Right hindlimb (tissue), 1 donor: ENCODE measurements at regions not wholly inside any gene's neighbourhood (a gene's known extent, or its start where the extent isn't known, plus 50 kb on each side); places are given as distances from the start of the nearest gene placed in this dataset.
"Not testable (repeated sequence)": the region's sequence is repeated elsewhere in the genome, so short reads cannot be mapped to it uniquely, and the experiment has no call there.

Experiments
- DNase-seq: peaks from one replicate; pipeline ENCODE4 v3.0.0-alpha.2; 2018

DNA sequence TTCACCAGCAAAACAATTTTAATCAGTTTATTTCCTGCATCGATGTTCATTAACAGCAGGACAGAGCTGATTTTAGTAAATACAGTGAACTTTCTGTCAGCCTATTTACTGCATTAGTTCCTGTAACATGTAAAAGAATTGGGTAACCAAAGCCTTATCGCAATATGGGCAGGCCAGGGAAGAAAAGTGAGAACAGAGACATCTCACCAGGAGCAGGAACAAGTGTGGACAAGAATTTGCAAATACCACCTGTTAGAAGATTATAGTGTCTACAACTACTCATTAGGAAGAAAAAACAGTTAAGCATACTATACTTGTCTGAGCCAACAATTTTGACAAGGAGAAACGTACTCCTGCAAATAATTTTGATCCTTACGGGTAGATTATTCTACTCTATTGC, 1293.9 kb downstream of the PLA2G4A start:
- no peak for DNase-seq

- no peak for DNase-seq
Measured at GRCh38 chr1:188127507-188127906, 1298.8 kb downstream of the PLA2G4A start.

DNA sequence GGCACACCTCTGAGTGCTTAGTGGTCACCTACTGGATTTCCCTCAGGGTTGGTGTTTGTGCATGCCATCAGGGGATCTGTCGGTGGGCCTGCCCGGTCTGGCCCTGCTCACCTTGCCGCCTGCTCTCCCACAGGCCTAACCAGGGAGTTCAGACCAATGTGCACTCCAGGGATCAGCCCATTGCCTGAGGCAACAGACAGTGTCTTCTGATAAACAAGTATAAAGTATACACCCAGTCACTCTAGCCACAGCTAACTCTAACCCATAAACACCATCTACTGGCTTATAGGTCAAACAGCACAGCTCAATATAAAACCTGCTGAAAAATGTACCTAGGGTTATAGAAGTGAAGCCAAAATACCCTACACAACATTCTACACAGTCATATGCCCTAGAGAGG, 1300.0 kb downstream of the PLA2G4A start:
- no peak for DNase-seq

DNA sequence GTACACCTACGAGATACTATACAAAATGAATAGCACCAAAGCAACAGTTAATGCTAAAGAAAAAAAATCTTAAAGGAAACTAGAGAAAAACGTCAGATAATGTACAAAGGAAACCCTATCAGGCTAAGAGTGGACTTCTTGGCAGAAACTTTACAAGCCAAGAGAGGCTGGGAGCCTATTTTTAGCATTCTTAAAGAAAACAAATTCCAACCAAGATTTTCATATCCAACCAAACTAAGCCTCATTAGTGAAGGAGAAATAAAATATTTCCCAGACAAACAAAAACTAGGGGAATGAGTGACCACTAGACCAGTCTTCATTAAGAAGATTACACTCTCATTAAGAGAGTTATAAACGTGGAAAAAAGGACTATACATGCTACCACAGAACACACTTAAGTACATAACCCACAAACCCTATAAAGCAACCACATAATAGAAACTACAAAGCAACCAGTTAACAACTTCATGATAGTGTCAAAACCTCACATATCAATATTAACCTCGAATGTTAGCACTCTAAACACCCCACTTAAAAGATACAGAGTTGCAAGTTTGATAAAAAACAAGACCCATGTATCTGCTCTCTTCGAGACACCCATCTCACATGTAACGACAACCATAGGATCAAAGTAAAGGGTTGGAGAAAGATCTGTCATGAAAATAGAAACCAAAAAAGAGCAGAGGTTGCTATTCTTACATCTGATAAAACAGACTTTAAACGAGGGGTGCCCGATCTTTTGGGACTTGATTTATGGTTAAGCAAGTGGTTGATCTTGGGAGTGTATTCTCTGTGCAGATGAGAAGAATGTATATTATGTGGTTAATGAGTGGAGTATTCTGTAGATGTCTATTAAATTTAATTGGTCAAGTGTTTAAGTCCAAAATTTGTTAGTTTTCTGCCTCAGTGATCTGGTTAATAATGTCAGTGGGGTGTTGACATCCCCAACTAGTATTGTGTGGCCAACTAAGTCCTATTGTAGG, 1301.4 kb downstream of the PLA2G4A start:
- DNase-seq, result no peak

DNA sequence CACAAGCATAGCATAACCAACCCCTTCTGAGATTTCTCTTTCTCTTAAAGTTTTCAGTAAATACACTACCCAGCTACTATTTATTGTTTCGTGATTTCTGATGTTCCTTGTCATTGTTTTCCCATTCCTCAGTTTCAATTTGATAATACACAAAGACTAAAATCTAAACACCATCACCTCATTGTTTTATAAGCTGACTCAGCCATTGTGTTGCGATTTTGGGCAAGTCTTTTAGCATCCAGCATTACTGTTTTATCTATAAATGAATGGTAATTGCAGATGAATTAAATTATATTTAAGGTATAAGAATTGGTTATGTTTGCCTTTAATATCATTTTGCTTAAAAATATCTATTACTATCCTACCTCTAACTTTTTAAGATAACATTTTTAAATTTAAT, 1308.5 kb downstream of the PLA2G4A start:
- DNase-seq, result no peak

DNA sequence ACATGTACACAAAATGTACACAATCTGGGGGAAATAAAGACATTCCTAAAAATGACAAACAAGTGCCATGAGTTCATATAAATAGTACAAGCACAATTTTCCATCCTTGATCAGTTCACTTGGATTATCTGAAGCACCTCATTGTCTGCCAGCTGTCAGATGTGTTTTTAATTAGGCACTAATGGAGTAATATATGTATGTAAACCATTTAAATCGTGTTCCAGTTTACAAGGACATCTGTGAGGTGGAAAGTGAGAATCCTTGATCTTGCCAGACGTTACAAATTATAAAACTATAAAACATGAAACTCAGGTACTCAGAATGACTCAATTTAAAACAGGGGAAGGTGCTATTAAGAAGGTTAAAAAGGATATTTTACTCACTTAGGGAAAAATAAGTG, 1312.2 kb downstream of the PLA2G4A start:
- no peak for DNase-seq

DNA sequence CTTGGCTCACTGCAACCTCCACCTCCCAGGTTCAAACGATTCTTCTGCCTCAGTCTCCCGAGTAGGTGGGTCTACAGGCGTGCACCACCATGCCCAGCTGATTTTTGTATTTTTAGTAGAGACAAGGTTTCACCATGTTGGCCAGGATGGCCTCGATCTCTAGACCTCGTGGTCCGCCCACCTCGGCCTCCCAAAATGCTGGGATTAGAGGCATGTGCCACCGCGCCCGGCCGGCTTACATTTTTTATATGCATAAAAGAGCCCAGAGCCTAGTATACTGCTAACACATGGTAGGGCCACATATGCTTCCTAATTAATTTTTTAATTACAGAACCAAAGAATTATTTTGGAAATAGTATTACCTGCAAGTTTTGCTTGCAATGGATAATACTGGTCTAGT, 1325.4 kb downstream of the PLA2G4A start:
- DNase-seq, result no peak

GRCh38 chr1:188154761-188155160, 1326.0 kb downstream of the PLA2G4A start:
- DNase-seq, result no peak

DNA sequence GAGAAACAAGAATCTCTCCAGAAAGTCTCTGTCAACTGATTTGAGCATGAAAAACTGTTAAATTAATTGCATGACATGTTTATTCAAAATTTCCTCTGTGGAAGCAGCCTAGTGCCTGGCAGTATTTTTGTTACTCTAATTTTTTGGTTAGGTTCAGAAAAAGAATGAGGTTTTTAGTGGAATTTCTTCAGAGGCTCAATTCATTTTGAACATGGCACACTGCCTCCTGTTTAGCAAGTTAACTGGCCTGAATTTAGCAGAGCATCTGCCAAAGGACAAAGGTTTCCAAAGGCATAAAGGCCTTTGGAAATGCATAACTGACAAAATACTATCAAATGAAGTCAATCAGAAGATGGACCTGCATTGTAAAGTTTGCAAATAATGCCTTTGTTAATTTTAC, 1326.5 kb downstream of the PLA2G4A start:
- peak; percentile 23 for DNase-seq

GRCh38 chr1:188164459-188164858, 1335.7 kb downstream of the PLA2G4A start:
- no peak for DNase-seq

GRCh38 chr1:188166654-188167053, 1337.9 kb downstream of the PLA2G4A start:
- no peak for DNase-seq

DNA sequence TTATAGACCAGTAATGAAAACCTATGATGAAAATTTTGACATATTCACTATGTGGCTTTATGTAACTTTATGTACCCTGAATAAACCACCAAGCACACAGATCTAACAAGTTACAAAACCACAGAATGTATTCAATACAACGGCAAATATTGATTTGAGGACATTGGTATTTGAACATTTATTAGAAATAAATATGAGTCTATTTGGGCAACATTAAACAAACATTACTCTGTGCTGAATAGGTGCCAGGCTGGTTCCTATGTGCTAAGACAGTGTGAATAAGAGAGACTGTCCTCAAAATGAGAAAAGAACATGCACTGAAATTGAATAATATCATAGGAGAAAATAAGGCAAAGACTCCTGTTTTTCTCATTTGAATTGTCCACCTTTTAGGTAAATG, 1341.2 kb downstream of the PLA2G4A start:
- no peak for DNase-seq

DNA sequence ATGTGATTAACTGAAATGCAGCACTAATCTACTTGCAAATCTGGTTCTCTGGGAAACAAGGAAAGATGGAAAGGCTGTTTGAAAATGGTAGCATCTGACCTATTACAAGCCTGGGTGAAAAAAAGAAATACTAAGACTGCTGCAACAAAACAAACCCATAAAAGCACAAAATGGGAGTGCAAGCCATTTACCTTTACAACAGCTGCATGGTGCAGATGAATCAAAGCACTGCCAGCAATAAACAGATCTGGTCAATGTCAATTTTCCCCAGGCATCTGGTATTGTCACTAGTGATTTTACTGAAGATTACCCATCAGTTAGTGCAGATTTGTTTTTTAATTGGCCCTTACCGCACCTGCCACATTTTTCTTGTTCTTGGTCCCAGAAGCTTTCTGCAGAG, 1341.7 kb downstream of the PLA2G4A start:
- DNase-seq, result no peak

- DNase-seq, result no peak
Measured at GRCh38 chr1:188170935-188171334, 1342.2 kb downstream of the PLA2G4A start.

- DNase-seq, result not testable (repeated sequence)
Measured at GRCh38 chr1:188182063-188182462, 1353.3 kb downstream of the PLA2G4A start.

GRCh38 chr1:188188317-188188716, 1359.6 kb downstream of the PLA2G4A start:
- no peak for DNase-seq

DNA sequence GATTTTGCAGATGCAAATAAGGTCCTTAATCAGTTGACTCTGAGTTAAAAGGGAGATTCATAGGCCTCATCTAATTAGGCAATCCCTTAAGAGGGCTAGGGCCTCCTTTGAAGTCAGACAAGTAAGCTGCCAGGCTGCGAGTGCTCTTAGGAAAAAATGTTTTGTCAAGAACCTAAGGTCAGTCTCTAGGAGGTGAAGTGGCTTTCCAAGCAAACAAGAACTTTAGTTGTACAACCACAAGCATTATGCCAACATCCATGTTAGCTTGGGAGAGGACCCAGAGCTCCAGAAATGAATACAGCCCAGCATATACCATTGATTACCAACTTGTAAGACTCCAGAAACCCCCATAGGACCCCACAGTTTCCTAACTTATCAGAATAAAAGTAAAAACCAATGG, 1366.2 kb downstream of the PLA2G4A start:
- no peak for DNase-seq

- DNase-seq, result no peak
Measured at GRCh38 chr1:188218289-188218688, 1389.5 kb downstream of the PLA2G4A start.

DNA sequence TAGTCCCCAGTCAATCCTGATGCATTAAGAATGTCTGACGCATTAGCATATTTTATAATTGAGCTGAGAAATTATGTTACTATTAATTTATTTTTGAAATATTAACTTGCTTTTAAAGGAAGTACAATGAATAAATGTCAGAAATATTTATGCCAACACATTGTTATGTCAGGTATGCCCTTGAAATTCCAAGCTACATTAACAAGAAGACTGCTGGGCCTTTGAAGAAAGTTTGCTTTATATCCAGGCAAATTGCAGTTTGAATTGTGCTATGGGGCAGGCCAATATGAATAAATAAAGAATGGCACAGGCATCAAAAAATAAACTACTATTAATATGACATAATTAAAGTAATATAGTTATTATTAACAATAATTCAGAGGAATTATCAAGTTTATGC, 1391.3 kb downstream of the PLA2G4A start:
- no peak for DNase-seq

DNA sequence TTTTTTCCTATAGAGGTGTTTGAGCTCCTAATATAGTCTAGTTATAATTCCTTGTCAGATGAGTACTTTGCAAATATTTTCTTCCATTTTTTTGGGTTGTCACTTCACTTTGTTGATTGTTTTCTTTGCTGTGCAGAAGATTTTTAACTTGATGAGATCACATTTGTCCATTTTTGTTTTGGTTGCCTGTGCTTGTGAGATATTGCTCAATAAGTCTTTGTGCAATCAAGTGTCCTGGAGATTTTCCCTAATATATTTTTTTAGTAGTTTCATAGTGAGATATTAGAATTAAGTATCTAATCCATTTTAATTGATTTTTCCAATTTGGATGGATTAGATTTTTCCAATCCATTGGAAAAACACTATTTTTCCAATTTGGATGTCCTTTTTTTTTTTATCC, 1395.5 kb downstream of the PLA2G4A start:
- no peak for DNase-seq

DNA sequence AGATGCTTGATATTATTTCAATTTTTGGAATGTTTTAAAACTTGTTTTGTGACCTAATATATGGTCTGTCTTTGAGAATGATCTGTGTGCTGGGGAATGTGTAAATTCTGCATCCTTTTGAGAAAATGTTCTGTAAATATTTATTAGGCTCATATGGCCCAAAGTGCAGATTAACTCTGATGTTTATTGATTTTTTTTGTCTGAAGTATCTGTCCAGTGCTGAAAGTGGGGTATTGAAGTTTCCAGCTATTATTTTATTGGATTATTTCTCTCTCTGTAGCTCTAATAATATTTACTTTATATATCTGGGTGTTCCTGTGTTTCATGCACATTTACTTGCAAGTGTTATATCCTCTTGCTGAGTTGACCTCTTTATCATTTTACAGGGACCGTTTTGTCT, 1397.2 kb downstream of the PLA2G4A start:
- no peak for DNase-seq

DNA sequence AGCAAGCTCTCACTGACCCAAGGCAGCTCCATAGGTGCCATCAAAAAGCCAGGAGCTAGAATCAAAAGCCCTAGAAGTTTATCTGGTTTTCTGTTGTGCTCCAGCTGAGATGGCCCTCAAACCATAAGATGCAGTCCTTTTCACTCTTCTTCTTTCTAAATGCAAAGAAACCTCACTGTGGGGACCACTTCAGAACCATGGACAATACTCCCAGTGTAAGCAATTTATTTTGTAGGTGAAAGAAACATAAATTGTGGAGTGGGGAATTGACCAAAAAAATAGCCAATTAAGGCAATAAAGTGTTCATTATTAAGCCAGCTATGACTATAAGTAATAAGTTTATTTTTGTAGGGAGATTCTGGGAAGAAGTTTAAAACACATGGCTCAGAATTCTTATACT, 1399.9 kb downstream of the PLA2G4A start:
- no peak for DNase-seq

DNA sequence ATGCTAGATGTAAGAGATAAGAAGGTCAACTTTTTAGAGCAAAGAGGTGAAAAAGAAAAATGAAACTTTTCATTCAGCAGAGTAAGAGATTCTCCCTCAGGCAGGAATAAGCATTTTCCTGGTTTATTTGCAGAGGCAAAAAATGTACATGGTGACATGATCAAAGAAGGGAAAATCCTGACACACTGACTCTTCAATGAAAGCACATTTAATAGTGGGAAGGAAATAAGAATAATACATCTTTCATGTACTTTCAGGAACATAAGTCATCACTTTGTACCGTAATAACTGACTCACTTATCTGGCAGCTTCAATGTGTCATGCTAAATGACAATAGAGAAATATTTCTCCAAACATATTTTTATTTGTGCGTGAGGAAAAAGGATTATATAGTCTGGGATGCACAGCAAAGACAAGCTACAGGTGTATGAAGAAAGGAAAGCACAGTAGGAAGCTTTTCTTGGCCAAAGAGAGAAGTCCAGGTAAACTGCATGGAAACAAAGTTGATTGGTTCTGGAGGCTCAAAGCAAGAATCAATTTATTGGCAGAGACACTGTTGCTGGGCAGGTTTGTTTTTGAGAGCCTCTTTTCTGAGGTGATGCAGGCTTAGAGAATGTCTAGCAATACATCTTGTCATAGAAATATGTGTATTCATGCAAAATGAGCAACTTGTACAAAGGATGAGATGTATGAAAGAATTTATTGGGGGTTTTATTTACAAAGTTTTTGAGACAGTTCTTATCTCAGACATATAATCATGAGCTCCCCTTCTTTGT, 1409.0 kb downstream of the PLA2G4A start:
- no peak for DNase-seq

DNA sequence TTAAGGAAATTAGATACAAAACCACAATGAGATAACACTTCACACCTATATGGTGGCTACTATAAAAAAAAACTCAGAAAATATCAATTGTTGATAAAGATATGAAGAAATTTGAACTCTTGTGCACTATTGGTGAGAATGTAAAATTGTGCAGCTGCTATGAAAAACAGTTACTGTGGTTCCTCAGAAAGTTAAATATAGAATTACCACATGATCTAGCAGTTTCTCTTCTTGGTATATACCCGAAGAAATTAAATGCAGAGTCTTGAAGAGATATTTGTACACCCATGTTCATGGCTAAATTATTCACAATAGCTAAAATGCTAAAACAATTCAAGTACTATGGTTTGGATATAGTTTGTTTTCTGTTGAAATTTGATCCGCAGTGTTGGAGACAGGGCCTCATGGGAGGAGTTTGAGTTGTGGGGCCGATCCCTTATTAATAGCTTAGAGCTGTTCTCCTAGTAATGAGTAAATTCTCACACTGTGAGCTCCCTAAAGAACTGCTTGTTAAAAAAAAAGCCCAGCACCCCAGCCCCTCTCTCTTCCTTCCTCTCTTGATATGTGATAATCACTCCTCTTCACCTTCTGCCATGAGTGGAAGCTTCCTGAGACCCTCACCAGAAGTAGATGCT, 1412.1 kb downstream of the PLA2G4A start:
- no peak for DNase-seq
